HG03460 (cell line): ENCODE measurements at regions not wholly inside any gene's neighbourhood (a gene's known extent, or its start where the extent isn't known, plus 50 kb on each side); places are given as distances from the start of the nearest gene placed in this dataset.

Experiments used
- ATAC-seq: cut with Tn5 transposase; IDR thresholded peaks from one replicate; pipeline ENCODE4 v1.9.1; 2021; ENCODE audit not compliant: unreplicated experiment

DNA sequence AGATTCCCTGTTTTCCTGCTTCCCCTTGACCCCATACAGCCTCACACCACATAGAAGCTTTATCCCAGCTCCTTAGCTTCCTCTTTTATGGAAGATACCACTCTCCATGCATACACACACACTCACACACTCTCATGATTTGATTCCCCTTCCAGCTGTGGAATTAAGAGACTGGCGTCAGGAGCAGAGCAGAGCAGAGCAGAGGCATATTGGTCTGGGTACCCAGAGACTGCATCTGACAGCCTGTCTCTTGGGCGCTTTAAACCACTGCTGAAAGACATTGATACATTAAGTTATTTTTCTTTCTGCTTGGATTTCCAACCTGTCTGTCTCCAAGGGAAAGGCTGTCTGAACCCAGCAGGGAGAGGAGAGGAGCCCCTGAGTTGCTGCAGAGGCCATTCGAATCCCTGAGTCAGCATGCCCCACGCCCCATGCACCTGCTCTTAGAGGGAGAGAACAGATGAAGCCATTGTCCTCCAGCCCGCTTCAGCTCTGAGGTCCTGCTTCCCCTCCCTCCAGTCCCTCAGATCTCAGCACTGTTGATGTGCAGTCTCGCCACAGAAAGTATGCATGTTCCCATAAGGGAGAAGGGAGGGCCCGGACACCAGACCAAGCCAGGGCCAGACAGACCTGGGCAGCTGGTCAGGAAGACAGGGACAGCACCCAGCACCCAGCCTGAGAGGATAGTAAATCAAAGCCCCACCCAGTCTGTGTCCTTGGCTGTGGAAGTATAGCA is 66.7 kb upstream of the GJB5 start:
- ATAC-seq, result no peak

DNA sequence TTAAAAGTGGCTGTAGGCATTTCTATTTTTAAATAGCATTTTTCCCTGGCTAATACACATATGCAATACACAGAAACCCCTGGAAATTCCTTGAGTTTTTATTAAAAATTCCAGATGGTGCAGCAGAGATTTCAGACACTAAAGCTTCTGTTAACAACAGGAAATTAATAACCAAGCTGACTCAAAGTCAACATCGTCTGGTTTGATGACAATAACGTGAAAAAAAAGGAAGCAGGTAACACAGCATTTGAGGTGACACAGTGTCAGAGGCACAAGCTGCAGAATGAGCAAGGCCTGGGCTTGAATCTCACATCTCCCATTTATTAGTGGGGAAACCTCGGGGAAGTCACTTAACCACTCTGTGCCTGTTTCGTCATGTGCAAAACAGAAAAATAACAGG is 64.6 kb upstream of the GJB5 start:
- no peak for ATAC-seq

DNA sequence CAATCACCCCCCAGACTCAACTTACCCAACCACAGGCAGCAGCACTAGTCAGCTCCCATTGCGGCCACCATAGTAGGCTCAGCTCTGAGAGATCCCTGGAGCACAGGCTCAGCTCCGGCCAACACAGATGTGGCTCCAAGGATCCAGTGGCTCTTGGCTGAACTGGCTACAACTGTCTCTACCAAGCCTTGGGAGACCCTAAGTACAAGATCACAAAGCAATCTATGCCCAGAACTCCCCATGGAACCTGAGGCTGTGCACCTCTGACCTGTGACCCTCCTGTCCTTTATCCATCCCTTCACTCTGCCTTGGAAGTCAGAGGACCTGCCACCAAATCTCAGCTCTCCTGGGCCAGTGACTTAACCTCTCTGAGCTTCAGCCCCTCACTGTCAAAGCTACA is 61.8 kb upstream of the GJB5 start:
- no peak for ATAC-seq

DNA sequence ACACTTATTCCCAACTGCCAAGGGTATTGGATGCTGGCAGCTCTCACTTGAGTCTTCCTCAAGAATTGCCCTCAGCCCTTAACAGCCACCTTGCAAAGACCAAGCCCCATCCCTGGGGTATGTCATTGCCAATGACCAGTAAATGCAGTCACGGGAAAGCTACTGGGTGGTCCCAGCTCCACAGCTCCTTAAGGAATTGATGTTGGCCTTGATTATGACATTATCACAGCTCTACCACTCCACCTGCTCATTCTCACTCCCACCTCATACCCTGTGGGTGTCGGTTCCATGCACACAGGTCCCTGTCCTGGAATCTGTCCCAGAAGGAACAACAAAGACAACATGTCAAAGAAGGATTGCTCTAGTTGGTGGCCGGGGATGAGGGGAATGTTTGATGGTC is 60.5 kb upstream of the GJB5 start:
- ATAC-seq, result no peak

DNA sequence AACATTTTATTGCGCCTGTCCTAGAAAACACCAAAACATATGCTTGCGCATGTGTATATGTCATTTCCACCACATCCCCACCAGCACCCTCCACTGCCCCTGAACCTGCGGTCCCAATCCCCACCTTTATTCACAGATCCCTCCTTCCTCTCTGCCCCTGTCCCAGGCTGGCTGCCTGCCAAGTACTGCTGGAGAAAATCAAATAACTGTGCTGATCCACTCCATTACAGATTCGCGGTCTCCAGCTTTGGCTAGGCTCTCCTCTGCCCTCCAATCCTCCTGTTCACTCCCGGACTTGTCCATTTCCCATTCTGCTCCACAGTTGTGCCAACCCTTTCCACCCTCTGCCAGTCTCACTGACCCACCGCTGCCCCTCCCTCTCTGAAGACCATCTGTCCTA is 59.3 kb upstream of the GJB5 start:
- ATAC-seq, result no peak

DNA sequence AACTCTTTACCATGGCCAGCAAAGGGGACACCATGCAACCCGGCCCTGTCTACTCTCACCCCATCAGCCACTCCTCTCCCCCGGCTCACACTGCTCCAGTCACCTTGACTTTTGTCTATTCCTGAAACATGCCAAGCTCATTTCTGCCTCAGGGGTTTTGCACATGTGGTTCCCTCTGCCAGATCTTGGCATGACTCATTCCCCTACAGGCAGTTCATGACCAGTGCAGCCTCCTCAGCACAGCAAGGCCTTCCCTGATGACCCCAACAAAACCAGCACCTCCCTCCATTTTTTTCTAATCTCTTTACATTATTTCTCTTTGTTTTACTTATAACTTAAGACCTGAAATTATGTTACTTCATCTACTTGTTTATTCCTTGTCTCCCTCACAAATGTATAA is 58.6 kb upstream of the GJB5 start:
- ATAC-seq, result no peak

DNA sequence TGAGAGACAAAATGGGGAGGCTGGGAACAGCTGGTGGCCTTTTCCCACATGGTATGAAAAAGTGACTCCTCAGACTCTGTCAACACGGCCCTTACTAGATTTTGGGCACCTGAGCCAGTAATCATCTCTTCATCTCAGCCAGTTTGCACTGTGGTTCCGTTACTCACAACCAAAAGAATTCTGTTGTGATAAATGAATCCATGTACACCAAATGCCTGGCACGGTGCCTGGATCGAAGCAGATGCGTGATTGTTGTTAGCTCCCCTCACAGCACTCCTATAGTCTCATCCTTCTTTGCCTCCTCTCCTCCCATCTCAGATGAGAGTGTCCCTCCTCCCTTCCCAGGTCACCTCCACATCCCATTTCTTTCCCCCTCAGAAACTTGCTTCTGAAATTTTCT is 57.9 kb upstream of the GJB5 start:
- no peak for ATAC-seq

DNA sequence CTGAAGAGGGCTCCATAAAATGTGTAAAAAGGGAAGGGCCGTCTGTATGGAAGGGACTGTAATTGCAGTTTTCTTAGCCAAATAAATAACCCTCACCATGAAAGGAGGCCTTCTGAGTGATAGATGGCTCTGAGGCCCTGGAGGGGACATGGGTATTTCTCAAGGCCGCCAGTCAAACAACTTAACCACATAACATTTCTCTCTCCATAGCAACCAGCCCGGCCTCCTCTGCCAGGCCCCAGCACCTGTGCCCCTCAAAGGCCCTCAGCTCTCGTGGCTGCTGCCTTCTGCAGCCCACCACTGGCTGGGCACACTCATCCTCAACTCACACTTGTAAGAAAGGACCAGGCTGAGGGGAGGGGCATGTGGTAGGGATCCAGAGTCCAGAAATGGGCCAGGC is 57.0 kb upstream of the GJB5 start:
- ATAC-seq, result no peak

DNA sequence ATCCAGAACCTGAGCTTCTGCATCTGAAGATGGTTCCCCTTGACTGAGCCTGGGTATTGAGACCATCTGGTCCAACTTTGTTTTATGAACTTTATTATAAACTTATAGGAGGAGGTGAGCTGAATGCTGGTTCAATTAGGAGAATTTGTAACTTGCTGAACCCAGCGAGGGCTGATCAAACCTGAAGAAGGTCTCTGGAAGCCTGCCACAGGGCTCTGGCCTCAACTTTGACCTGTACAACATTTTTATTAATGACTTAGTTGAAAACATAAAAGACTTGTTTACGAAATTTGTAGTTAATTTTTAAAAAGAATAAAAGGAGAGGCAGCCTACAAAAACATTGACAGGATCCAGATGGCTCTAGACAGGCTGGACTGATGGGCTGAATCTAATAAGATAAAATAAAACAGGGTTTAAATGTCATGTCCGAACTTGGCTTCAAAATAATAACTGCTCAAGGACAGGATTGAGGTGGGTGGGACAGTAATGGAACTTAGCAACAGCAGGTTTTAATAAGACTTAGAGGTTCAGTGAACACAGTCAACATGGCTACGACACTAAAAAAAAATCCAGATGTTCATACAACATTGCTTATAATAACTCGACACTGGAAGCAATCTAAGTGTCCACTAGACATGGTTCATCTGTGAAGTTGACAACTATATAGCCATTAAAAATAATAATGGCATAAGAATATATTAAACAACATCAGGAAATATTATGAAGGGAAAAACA is 53.4 kb upstream of the GJB5 start:
- ATAC-seq, result no peak
